SK-N-SH (cell line): ENCODE measurements at regions not wholly inside any gene's neighbourhood (a gene's known extent, or its start where the extent isn't known, plus 50 kb on each side); places are given as distances from the start of the nearest gene placed in this dataset.

Experiments
- EP300 ChIP-seq, 2 experiments: IDR thresholded peaks; 2 replicates each; pipeline versions ENCODE4 v1.4.0 to v1.6.1; 2012; ENCODE audit warnings: borderline replicate concordance in 1 of 2, low read depth in 1 of 2, low read length in 1 of 2
- FOXJ3 ChIP-seq: sonication (generic); formaldehyde crosslinking; IDR thresholded peaks from 2 replicates; pipeline ENCODE4 v1.5.1; 2020; ENCODE audit warnings: mild to moderate bottlenecking, missing genetic modification reagents
- IRF3 ChIP-seq: fragments of 150-350 bp; IDR thresholded peaks from 2 replicates; pipeline ENCODE4 v1.6.1; 2016; ENCODE audit warnings: mild to moderate bottlenecking, low read depth, low read length
- MXI1 ChIP-seq: IDR thresholded peaks from 2 replicates; pipeline ENCODE4 v1.6.1; 2012; ENCODE audit warnings: mild to moderate bottlenecking, low read depth, low read length, improper control_type of control experiment
- POLR2AphosphoS5 ChIP-seq: IDR thresholded peaks from 2 replicates; pipeline ENCODE4 v1.6.1; 2012; ENCODE audit warnings: low read depth, low read length
- RCOR1 ChIP-seq: fragments of 150-350 bp; IDR thresholded peaks from 2 replicates; pipeline ENCODE4 v1.6.1; 2017; ENCODE audit warnings: antibody characterized with exemption, low read length
- RXRA ChIP-seq: IDR thresholded peaks from 2 replicates; pipeline ENCODE4 v1.4.0; 2012; ENCODE audit warnings: low read depth, mild to moderate bottlenecking, borderline replicate concordance
- SMC3 ChIP-seq: IDR thresholded peaks from 2 replicates; pipeline ENCODE4 v1.6.1; 2012; ENCODE audit warnings: low read depth, low read length, improper control_type of control experiment
- TAF1 ChIP-seq: IDR thresholded peaks from 2 replicates; pipeline ENCODE4 v1.6.1; 2012; ENCODE audit warnings: low read depth, mild to moderate bottlenecking, low read length, moderate library complexity, borderline replicate concordance
- USF1 ChIP-seq: IDR thresholded peaks from 2 replicates; pipeline ENCODE4 v1.4.0; 2012; ENCODE audit warnings: low read depth, borderline replicate concordance
- TF ChIP-seq, protein P1 (sequence below): fragments of 200-600 bp; sonication (generic); IDR thresholded peaks from 2 replicates; pipeline ENCODE4 v1.6.1; 2017; ENCODE audit warnings: antibody characterized with exemption, mild to moderate bottlenecking, moderate library complexity
- TF ChIP-seq, protein P2 (sequence below): IDR thresholded peaks from 2 replicates; pipeline ENCODE4 v1.4.0; 2012; ENCODE audit warnings: low read depth

- TF ChIP-seq USF1 (no peak), EP300 (IDR thresholded peaks at IDR 0.05; ENCODE audit: borderline replicate concordance in 1 of 2, low read depth in 1 of 2, low read length in 1 of 2) (no peak), IRF3 (no peak), FOXJ3 (CRISPR knock-in tag) (no peak), POLR2AphosphoS5 (no peak), TAF1 (no peak), RXRA (no peak), RCOR1 (no peak), MXI1 (no peak), SMC3 (no peak)
- TF ChIP-seq, protein P1, sequence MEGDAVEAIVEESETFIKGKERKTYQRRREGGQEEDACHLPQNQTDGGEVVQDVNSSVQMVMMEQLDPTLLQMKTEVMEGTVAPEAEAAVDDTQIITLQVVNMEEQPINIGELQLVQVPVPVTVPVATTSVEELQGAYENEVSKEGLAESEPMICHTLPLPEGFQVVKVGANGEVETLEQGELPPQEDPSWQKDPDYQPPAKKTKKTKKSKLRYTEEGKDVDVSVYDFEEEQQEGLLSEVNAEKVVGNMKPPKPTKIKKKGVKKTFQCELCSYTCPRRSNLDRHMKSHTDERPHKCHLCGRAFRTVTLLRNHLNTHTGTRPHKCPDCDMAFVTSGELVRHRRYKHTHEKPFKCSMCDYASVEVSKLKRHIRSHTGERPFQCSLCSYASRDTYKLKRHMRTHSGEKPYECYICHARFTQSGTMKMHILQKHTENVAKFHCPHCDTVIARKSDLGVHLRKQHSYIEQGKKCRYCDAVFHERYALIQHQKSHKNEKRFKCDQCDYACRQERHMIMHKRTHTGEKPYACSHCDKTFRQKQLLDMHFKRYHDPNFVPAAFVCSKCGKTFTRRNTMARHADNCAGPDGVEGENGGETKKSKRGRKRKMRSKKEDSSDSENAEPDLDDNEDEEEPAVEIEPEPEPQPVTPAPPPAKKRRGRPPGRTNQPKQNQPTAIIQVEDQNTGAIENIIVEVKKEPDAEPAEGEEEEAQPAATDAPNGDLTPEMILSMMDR, result no peak
- TF ChIP-seq, protein P2, sequence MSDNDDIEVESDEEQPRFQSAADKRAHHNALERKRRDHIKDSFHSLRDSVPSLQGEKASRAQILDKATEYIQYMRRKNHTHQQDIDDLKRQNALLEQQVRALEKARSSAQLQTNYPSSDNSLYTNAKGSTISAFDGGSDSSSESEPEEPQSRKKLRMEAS, result no peak
Measured at GRCh38 chr2:60309941-60310660, 243.4 kb downstream of the BCL11A start.
